ENCODE measurements at regions not wholly inside any gene's neighbourhood (a gene's known extent, or its start where the extent isn't known, plus 50 kb on each side); places are given as distances from the start of the nearest gene placed in this dataset.

- peak; percentile 89 for DNase-seq (ENCODE audit: low read depth)
- no peak for TF ChIP-seq CTCF (conservative IDR thresholded peaks at IDR 0.05; ENCODE audit: low read length)
- H3K4me3 ChIP-seq (ENCODE audit: low read length) = no peak overlapping the region
Observed at GRCh38 chr21:21715266-21715969, 717.2 kb downstream of the NCAM2 start.

- TF ChIP-seq CTCF (conservative IDR thresholded peaks at IDR 0.05; ENCODE audit: low read length) = no peak
- DNase-seq (ENCODE audit: low read depth) = peak; percentile 36
- H3K4me3 ChIP-seq (ENCODE audit: low read length) = no peak overlapping the region
Observed at GRCh38 chr21:21722731-21723130, 724.5 kb downstream of the NCAM2 start.

GRCh38 chr21:21730512-21730911 lies 732.3 kb downstream of the NCAM2 start:
- H3K4me3 ChIP-seq (ENCODE audit: low read length) = no peak overlapping the region
- no peak for TF ChIP-seq CTCF (conservative IDR thresholded peaks at IDR 0.05; ENCODE audit: low read length)
- DNase-seq (ENCODE audit: low read depth) = peak; percentile 47

- DNase-seq (ENCODE audit: low read depth) = no peak
- no peak overlapping the region for H3K4me3 ChIP-seq (ENCODE audit: low read length)
- no peak for TF ChIP-seq CTCF (conservative IDR thresholded peaks at IDR 0.05; ENCODE audit: low read length)
Observed at GRCh38 chr21:21731626-21732025, 733.4 kb downstream of the NCAM2 start.

GRCh38 chr21:21734088-21734487 lies 735.9 kb downstream of the NCAM2 start:
- no peak for TF ChIP-seq CTCF (conservative IDR thresholded peaks at IDR 0.05; ENCODE audit: low read length)
- H3K4me3 ChIP-seq (ENCODE audit: low read length) = no peak overlapping the region
- DNase-seq (ENCODE audit: low read depth) = no peak

- H3K4me3 ChIP-seq (ENCODE audit: low read length) = no peak overlapping the region
- no peak for TF ChIP-seq CTCF (conservative IDR thresholded peaks at IDR 0.05; ENCODE audit: low read length)
- DNase-seq (ENCODE audit: low read depth) = no peak
Observed at GRCh38 chr21:21737186-21737585, 739.0 kb downstream of the NCAM2 start.

- no peak for DNase-seq (ENCODE audit: low read depth)
- H3K4me3 ChIP-seq (ENCODE audit: low read length) = no peak overlapping the region
- no peak for TF ChIP-seq CTCF (conservative IDR thresholded peaks at IDR 0.05; ENCODE audit: low read length)
Observed at GRCh38 chr21:21740207-21740606, 742.0 kb downstream of the NCAM2 start.

Data from AG10803 (cell line).